ENCODE measurements at regions not wholly inside any gene's neighbourhood (a gene's known extent, or its start where the extent isn't known, plus 50 kb on each side); places are given as distances from the start of the nearest gene placed in this dataset.
A peak's percentile ranks its signal among the peaks of the same experiment; 100 is the strongest.

DNA sequence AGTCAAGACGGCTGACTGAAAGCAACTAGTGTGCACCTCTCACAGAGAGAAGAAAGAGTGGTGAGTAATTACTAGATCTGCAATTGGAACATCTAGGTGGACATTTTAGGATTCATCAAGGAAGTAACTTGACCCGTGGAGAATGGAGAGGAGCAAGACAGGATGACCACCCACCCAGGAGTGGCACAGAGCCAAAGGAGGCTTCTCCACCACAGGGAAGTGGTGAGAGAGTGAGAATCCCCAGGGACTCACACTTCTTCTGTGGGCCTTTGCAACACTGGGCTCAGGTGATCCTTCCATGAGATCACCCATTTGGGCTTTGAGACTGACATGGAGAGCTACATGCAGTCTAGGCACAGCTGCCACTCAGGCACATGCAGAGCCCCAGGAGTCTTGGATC, 132.8 kb upstream of the GALNT5 start:
- ATAC-seq = no peak

DNA sequence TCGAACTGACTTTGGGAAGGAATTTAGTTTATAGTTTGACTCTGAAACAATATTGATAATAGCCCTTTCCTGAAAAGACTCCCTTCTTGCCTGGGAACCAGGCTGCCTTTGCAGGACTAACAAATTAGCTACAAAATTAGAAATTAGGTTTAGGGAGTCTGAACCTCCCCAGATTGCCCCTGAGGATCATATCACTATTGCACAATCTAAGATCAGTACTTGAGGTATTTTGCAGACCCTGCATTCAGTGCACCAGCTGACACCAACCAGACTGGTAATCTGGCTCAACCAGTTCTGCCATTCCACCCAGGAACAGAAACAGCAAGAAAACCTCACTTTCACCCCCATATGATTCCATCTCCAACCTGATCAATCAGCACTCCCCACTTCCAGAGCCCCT, 131.8 kb upstream of the GALNT5 start:
- ATAC-seq (no peak), DNase-seq (no peak)
- no peaks in the 10 kb centered on the region for H3K9me3 ChIP-seq
- no peaks in the 10 kb centered on the region for H3K27me3 ChIP-seq
- no peak overlapping the region for H3K27ac ChIP-seq
- H3K36me3 ChIP-seq = no peaks in the 10 kb centered on the region
- TF ChIP-seq, protein P1, sequence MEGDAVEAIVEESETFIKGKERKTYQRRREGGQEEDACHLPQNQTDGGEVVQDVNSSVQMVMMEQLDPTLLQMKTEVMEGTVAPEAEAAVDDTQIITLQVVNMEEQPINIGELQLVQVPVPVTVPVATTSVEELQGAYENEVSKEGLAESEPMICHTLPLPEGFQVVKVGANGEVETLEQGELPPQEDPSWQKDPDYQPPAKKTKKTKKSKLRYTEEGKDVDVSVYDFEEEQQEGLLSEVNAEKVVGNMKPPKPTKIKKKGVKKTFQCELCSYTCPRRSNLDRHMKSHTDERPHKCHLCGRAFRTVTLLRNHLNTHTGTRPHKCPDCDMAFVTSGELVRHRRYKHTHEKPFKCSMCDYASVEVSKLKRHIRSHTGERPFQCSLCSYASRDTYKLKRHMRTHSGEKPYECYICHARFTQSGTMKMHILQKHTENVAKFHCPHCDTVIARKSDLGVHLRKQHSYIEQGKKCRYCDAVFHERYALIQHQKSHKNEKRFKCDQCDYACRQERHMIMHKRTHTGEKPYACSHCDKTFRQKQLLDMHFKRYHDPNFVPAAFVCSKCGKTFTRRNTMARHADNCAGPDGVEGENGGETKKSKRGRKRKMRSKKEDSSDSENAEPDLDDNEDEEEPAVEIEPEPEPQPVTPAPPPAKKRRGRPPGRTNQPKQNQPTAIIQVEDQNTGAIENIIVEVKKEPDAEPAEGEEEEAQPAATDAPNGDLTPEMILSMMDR (IDR thresholded peaks at IDR 0.05) = no peak
- no peak overlapping the region for H3K4me3 ChIP-seq
- H3K4me1 ChIP-seq = no peaks in the 10 kb centered on the region
- intact Hi-C loops (cut with DNase I) = no loop called here

More for the DNA sequence above, 132.8 kb upstream of the GALNT5 start:
- Histone ChIP-seq H3K4me1 (no peaks in the 10 kb centered on the region), H3K4me3 (no peak overlapping the region), H3K27ac (no peak overlapping the region), H3K27me3 (no peaks in the 10 kb centered on the region), H3K9me3 (no peaks in the 10 kb centered on the region), H3K36me3 (no peaks in the 10 kb centered on the region)
- DNase-seq = no peak
- intact Hi-C loops (cut with DNase I) = no loop called here
- TF ChIP-seq, protein P1 (IDR thresholded peaks at IDR 0.05) = no peak

DNA sequence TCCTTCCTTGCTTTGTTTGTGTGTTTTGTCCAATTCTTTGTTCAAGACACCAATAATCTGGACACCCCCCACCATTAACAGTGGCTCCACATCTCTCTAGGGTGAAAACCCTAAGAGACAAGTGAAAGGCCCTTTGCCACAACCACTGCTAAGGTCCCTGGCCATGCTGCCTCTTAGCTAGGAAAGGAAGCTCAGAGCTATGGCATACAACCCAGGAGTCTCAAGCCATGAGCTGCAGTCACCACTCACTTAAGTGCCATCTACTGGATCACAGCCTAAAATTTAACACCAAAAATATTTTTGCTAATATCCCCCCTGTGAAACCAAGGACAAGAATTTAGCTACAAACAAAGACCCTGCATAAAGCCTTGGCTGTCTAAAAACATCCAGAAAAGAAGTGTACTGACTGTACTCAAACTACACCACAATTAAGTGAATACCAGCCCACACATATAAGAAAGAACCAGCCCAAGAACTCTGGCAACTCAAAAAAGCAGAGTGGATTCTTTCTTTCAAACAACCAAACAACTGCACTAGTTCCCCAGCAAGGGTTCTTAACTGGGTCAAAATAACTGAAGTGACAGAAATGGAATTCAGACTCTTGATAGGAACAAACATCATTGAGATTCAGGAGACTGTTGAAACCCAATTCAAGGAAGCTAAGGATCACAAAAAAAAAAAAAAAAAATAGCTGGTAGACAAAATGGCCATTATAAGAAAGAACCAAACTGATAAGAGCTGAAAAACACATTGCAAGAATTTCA, 130.1 kb upstream of the GALNT5 start:
- TF ChIP-seq, protein P1 (IDR thresholded peaks at IDR 0.05) = no peak
- intact Hi-C loops (cut with DNase I) = no loop called here
- Histone ChIP-seq H3K36me3 (no peaks in the 10 kb centered on the region), H3K9me3 (no peaks in the 10 kb centered on the region), H3K27ac (peak overlapping the region in 1 of 2 donors; percentile 65), H3K27me3 (no peaks in the 10 kb centered on the region), H3K4me3 (no peak overlapping the region), H3K4me1 (no peaks in the 10 kb centered on the region)
- ATAC-seq (peak; percentile 81), DNase-seq (no peak)

DNA sequence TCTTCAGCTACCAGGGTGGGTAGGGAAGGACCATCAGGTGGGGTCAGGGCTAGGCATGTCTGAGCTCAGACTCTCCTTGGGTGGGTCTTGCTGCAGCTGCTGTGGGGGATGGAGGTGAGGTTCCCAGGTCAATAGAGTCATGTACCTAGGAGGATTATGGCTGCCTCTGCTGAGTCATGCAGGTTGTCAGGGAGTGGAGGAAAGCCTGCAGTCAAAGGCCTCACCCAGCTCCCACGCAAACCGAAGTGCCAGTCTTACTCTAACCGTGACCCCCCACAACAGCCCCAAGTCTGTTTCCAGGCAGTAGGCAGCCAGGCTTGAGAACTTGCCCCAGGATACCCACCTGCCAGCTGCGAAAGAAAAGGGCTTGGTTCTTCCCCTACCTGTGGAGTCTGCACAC, 113.6 kb upstream of the GALNT5 start:
- H3K36me3 ChIP-seq = no peaks in the 10 kb centered on the region
- TF ChIP-seq, protein P1 (IDR thresholded peaks at IDR 0.05) = no peak
- DNase-seq = no peak
- H3K9me3 ChIP-seq = no peaks in the 10 kb centered on the region
- H3K4me1 ChIP-seq = no peaks in the 10 kb centered on the region
- no peak overlapping the region for H3K4me3 ChIP-seq
- H3K27me3 ChIP-seq = no peaks in the 10 kb centered on the region
- H3K27ac ChIP-seq = no peak overlapping the region
- ATAC-seq = no peak
- intact Hi-C loops (cut with DNase I) = no loop called here

DNA sequence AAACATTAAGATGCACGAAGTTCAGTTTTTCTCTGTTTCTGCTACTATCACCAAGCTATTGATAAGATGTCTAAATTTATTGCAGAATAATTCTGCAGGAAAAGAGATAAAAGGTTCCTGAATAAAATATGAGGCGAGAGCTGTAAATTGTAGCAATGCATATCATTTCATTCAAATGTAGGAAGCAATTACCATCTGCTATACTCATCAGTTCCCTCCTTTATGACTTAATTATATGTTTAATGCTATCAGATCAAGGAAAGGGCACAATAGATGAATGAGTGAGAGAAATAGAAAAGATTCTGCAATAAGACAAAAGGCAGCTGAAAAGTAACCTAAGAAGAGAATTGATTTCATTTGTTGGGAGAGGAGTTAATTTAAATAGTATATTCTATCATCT, 108.2 kb upstream of the GALNT5 start:
- TF ChIP-seq, protein P1 (IDR thresholded peaks at IDR 0.05) = no peak
- Histone ChIP-seq H3K4me1 (no peaks in the 10 kb centered on the region), H3K27me3 (no peaks in the 10 kb centered on the region), H3K4me3 (no peak overlapping the region), H3K27ac (no peak overlapping the region), H3K9me3 (no peaks in the 10 kb centered on the region), H3K36me3 (no peaks in the 10 kb centered on the region)
- intact Hi-C loops (cut with DNase I) = no loop called here
- DNase-seq (no peak), ATAC-seq (no peak)

Data from left lung (tissue), 4 donors.